ENCODE measurements at regions not wholly inside any gene's neighbourhood (a gene's known extent, or its start where the extent isn't known, plus 50 kb on each side); places are given as distances from the start of the nearest gene placed in this dataset.

- no peak for TF ChIP-seq ZFP3 (CRISPR knock-in tag; IDR thresholded peaks at IDR 0.05)
- no peak for TF ChIP-seq ZNF8 (CRISPR knock-in tag; IDR thresholded peaks at IDR 0.05)
- no peak for TF ChIP-seq ISL1 (CRISPR knock-in tag; IDR thresholded peaks at IDR 0.05)
- no peak for TF ChIP-seq ZNF565 (CRISPR knock-in tag; conservative IDR thresholded peaks at IDR 0.05; ENCODE audit: low read depth)
- no peak for TF ChIP-seq PATZ1 (CRISPR knock-in tag; IDR thresholded peaks at IDR 0.05; ENCODE audit: borderline replicate concordance)
These were observed 227.2 kb downstream of the SPCS3 start for GRCh38 chr4:176546975-176547374.

Data from SK-N-SH treated with all-trans-retinoic acid at 6 μM for 48 hours (cell line).